ENCODE measurements at regions not wholly inside any gene's neighbourhood (a gene's known extent, or its start where the extent isn't known, plus 50 kb on each side); places are given as distances from the start of the nearest gene placed in this dataset.

- H3K9me3 ChIP-seq (ENCODE audit: control insufficient read depth, low read depth, low read length), result no peaks in the 10 kb centered on the region
- no peak overlapping the region for H2AFZ ChIP-seq (ENCODE audit: control insufficient read depth, low read length)
- no peak overlapping the region for H3K4me2 ChIP-seq (ENCODE audit: control insufficient read depth, extremely low read depth, insufficient read depth, low read depth, low read length)
- peaks cover 10% of the 10 kb centered on the region for H3K4me1 ChIP-seq (ENCODE audit: control insufficient read depth, extremely low read depth, insufficient read depth, low read length)
- H4K20me1 ChIP-seq (ENCODE audit: control insufficient read depth, extremely low read depth, insufficient read depth, low read length), result no peaks in the 10 kb centered on the region
- DNase-seq (ENCODE audit: low read depth, low spot score) (no peak), FAIRE-seq (no peak)
- peaks cover 9% of the 10 kb centered on the region for H3K27me3 ChIP-seq (ENCODE audit: control insufficient read depth, extremely low read depth, insufficient read depth, low read length)
- no peak overlapping the region for H3K27ac ChIP-seq (ENCODE audit: control insufficient read depth, insufficient read depth, low read length)
- dilution Hi-C loops (cut with MboI; ENCODE audit: extremely low pct_ligation_motif_present, low sequenced_read_pairs), result no loop called here
- no peaks in the 10 kb centered on the region for H3K9me1 ChIP-seq (ENCODE audit: control insufficient read depth, extremely low read depth, insufficient read depth, low read length)
- no peak overlapping the region for H3K4me3 ChIP-seq (ENCODE audit: control insufficient read depth in 2 of 3, extremely low read depth in 1 of 3, insufficient read depth in 2 of 3, low read depth in 1 of 3, low read length in 3 of 3)
- no peak for TF ChIP-seq CTCF (optimal IDR thresholded peaks at IDR 0.05 in 1 of 3, IDR thresholded peaks at IDR 0.05 in 1 of 3, conservative IDR thresholded peaks at IDR 0.05 in 1 of 3; ENCODE audit: extremely low read depth in 1 of 3, insufficient read depth in 2 of 3, low read length in 3 of 3)
- H3K9ac ChIP-seq (ENCODE audit: control insufficient read depth, extremely low read depth, insufficient read depth, low read length), result no peak overlapping the region
- no peaks in the 10 kb centered on the region for H3K36me3 ChIP-seq (ENCODE audit: control insufficient read depth in 2 of 2, extremely low read depth in 1 of 2, insufficient read depth in 2 of 2, low read length in 2 of 2)
- H3K79me2 ChIP-seq (ENCODE audit: control insufficient read depth, insufficient read depth, low read length), result no peaks in the 10 kb centered on the region
These were observed 227.1 kb downstream of the ANKRD60 start for GRCh38 chr20:58001381-58001780.

GRCh38 chr20:58000861-58001260, 227.6 kb downstream of the ANKRD60 start:
- H3K4me1 ChIP-seq (ENCODE audit: control insufficient read depth, extremely low read depth, insufficient read depth, low read length), result peaks cover 10% of the 10 kb centered on the region
- no peaks in the 10 kb centered on the region for H3K9me1 ChIP-seq (ENCODE audit: control insufficient read depth, extremely low read depth, insufficient read depth, low read length)
- H3K27ac ChIP-seq (ENCODE audit: control insufficient read depth, insufficient read depth, low read length), result no peak overlapping the region
- DNase-seq (ENCODE audit: low read depth, low spot score) (no peak), FAIRE-seq (no peak)
- dilution Hi-C loops (cut with MboI; ENCODE audit: extremely low pct_ligation_motif_present, low sequenced_read_pairs), result no loop called here
- peaks cover 9% of the 10 kb centered on the region for H3K27me3 ChIP-seq (ENCODE audit: control insufficient read depth, extremely low read depth, insufficient read depth, low read length)
- no peak overlapping the region for H3K9ac ChIP-seq (ENCODE audit: control insufficient read depth, extremely low read depth, insufficient read depth, low read length)
- no peaks in the 10 kb centered on the region for H3K79me2 ChIP-seq (ENCODE audit: control insufficient read depth, insufficient read depth, low read length)
- no peak overlapping the region for H3K4me2 ChIP-seq (ENCODE audit: control insufficient read depth, extremely low read depth, insufficient read depth, low read depth, low read length)
- H4K20me1 ChIP-seq (ENCODE audit: control insufficient read depth, extremely low read depth, insufficient read depth, low read length), result no peaks in the 10 kb centered on the region
- H3K4me3 ChIP-seq (ENCODE audit: control insufficient read depth in 2 of 3, extremely low read depth in 1 of 3, insufficient read depth in 2 of 3, low read depth in 1 of 3, low read length in 3 of 3), result no peak overlapping the region
- H2AFZ ChIP-seq (ENCODE audit: control insufficient read depth, low read length), result no peak overlapping the region
- TF ChIP-seq EZH2 (IDR thresholded peaks at IDR 0.05; ENCODE audit: low read length) (no peak), CTCF (optimal IDR thresholded peaks at IDR 0.05 in 1 of 3, IDR thresholded peaks at IDR 0.05 in 1 of 3, conservative IDR thresholded peaks at IDR 0.05 in 1 of 3; ENCODE audit: extremely low read depth in 1 of 3, insufficient read depth in 2 of 3, low read length in 3 of 3) (no peak)
- H3K36me3 ChIP-seq (ENCODE audit: control insufficient read depth in 2 of 2, extremely low read depth in 1 of 2, insufficient read depth in 2 of 2, low read length in 2 of 2), result no peaks in the 10 kb centered on the region
- H3K9me3 ChIP-seq (ENCODE audit: control insufficient read depth, low read depth, low read length), result no peaks in the 10 kb centered on the region
